Loucy (cell line): ENCODE measurements at regions not wholly inside any gene's neighbourhood (a gene's known extent, or its start where the extent isn't known, plus 50 kb on each side); places are given as distances from the start of the nearest gene placed in this dataset.

Experiments
- CTCF ChIP-seq: fragments of 200-600 bp; sonication (generic); conservative IDR thresholded peaks from 2 replicates; pipeline ENCODE4 v1.5.1; 2014; ENCODE audit warnings: mild to moderate bottlenecking, antibody characterized with exemption, low read length
- EZH2phosphoT487 ChIP-seq: fragments of 200-600 bp; IDR thresholded peaks from 2 replicates; pipeline ENCODE4 v1.6.1; 2018; ENCODE audit warnings: antibody characterized with exemption, mild to moderate bottlenecking, moderate library complexity, borderline replicate concordance

- TF ChIP-seq EZH2phosphoT487: no peak
- no peak for TF ChIP-seq CTCF
Observed at GRCh38 chrX:96575011-96575410, 109.6 kb upstream of the DIAPH2 start.
